NCI-H2029 treated with DMSO at 0.1 percent for 48 hours (cell line): ENCODE measurements at regions not wholly inside any gene's neighbourhood (a gene's known extent, or its start where the extent isn't known, plus 50 kb on each side); places are given as distances from the start of the nearest gene placed in this dataset.

Experiments
- DNase-seq: peaks from one replicate; lab custom pipeline; 2025; lab: John Stamatoyannopoulos, UW

DNA sequence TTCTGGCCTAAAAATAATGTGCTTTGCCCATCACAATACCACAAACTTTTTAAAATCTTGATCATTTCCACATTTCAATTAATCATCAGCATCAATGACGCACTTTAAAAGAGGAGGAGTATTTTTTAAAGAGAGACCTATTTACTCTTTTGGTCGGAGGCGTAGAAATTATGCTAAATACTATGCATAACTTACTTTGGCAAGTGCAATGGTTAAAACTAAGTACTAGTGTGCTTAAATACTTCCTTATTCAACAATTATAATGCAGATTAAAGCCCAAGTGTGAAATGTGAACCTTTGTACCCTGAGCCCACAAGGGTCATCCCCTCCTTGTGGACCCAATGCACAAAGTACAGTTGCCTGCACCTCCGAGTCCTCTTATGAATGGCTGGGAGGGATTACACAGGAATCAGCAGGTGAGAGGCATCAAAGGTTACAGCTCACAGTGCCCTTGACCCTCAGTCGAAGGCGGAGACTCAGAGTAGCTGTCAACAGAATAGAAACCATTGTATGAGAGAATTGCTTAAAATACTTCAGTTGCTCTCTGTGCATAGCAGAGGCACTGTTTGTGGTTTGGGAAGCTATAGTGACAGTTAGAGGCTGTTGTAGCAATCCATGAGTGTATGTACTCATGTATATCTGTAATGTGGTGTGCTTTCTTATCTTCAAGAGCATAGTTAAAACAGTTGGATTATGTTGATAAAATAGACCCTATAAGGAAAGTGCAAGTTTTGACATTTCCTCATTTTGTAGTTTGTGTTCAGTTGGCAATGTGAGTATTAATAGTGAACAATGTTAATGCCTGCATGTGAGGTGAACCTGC lies 151.7 kb upstream of the ITGA4 start:
- no peak for DNase-seq

DNA sequence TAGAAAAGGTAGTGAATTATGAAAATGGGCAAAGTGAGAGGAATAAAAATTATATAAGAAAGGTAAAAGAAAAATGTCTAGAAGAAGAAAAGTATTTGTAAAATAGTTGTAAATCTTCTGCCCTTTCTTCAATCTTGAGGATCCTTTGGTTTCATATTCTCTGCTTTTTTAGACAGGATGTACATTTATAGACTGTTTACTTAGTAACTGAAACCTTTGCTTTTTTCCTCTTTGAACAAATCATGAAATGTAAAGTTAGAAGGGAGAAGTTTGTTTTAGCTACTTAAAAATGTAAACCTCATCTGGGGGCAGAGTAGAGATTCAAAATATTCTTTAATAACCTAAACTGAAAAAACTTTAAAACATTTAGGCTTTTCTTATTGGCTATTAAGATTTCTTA lies 150.4 kb upstream of the ITGA4 start:
- DNase-seq: no peak

- no peak for DNase-seq
These were observed 149.8 kb upstream of the ITGA4 start for GRCh38 chr2:181307203-181307991.

- no peak for DNase-seq
These were observed 148.2 kb upstream of the ITGA4 start for GRCh38 chr2:181308766-181309515.

- DNase-seq: no peak
These were observed 147.6 kb upstream of the ITGA4 start for GRCh38 chr2:181309586-181309985.

GRCh38 chr2:181310967-181311366 lies 146.2 kb upstream of the ITGA4 start:
- DNase-seq: no peak

DNA sequence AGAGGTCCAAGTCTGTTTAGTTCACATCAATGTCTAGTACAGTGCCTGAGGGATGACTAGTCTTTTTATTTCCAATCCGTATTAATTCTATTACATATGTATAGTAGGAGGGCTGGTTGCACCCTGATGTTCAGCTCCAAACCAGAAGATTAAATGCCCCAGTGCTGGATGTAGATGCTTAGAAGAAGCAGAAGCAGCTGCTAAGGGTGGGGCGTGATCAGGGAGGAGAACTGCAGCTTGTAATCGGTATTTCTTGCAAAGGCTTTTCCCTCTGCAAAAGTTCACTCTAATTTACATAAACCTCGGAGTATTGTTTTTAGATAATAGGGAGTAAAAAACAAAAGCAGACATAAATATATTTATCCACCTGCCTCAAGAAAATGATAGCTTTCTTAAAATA lies 145.3 kb upstream of the ITGA4 start:
- DNase-seq: no peak

- no peak for DNase-seq
These were observed 144.7 kb upstream of the ITGA4 start for GRCh38 chr2:181312515-181312927.

GRCh38 chr2:181313845-181314244 lies 143.3 kb upstream of the ITGA4 start:
- DNase-seq: no peak

GRCh38 chr2:181314551-181314950 lies 142.6 kb upstream of the ITGA4 start:
- DNase-seq: no peak

DNA sequence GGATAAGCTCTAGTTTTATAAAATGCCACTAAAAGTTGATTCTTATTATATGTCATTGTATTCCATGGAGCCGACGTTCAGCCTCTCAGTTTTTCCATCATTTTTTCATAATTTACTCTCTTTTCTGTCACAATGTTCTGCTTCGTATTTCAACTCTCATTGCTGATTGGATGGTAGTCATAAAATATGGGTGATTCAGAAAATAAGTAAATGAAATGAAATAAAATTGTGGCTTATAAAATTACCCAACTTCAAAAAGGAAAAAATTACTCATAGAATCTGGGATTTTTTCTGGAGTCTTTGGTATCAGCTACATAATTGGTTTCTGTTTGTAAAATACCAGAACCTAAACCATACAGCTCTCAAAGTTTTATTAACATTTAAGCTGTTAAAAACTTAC lies 139.7 kb upstream of the ITGA4 start:
- no peak for DNase-seq

- no peak for DNase-seq
These were observed 138.5 kb upstream of the ITGA4 start for GRCh38 chr2:181318504-181319280.

GRCh38 chr2:181319286-181319685 lies 137.9 kb upstream of the ITGA4 start:
- DNase-seq: no peak

- no peak for DNase-seq
These were observed 136.5 kb upstream of the ITGA4 start for GRCh38 chr2:181320638-181321037.

GRCh38 chr2:181324912-181325311 lies 132.3 kb upstream of the ITGA4 start:
- DNase-seq: no peak

- no peak for DNase-seq
These were observed 130.5 kb upstream of the ITGA4 start for GRCh38 chr2:181326661-181327060.

GRCh38 chr2:181330286-181330685 lies 126.9 kb upstream of the ITGA4 start:
- no peak for DNase-seq

DNA sequence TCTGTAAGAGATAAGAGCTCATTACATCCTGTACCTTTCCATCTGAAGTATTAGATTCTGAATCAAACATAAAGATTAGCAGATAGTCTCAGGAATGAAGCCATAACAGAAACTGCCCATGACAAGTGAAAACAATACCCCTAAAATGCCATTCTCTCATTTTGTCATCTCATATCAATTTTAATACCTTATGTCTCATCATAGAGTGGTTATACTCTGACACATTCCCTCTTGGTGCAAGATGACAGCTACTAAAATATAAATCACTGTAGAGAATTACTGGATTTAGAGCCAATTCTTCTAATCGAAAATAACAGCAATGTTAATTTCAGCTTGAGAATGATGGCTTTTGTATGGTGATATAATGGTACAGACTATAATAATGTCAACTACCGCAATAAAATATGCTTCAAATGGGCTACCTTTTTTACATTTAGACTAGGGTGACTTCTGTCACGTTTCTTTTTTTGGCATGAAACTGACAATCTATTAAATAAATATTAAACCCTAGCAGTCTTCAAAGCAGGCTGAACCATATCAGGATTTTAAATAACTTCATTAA lies 125.1 kb upstream of the ITGA4 start:
- DNase-seq: no peak

GRCh38 chr2:181334158-181334826 lies 122.9 kb upstream of the ITGA4 start:
- DNase-seq: no peak

DNA sequence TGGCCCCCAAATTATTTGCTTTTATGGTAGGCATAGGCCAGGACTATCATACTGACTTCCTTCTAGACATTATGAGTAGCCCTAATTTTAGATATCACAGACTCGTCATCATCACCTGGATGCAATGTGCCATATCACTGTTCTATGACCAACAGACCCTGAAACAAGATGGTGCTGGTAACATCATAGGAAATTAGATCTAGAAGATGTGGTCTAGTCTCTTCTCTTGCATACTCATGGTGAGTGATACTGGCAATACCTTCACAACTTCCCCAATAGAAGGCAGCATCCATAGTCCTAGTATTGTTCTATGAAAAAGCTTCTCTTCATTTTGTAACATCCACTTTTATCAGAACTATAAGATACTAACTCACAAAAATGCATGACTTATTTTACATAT lies 116.3 kb upstream of the ITGA4 start:
- no peak for DNase-seq
